Caco-2 (cell line): ENCODE measurements at regions not wholly inside any gene's neighbourhood (a gene's known extent, or its start where the extent isn't known, plus 50 kb on each side); places are given as distances from the start of the nearest gene placed in this dataset.

ENCODE experiments used
- BruUV-seq: library from RNA; stranded (reverse); fragments of 400-500 nt; replicated peaks from 2 replicates; lab custom pipeline; 2021; lab: Mats Ljungman, UMichigan
- CTCF ChIA-PET: fragments of 300-600 bp; sonication (Branson Sonifier 250); formaldehyde crosslinking; loops from one replicate; lab custom pipeline; 2022; ENCODE audit warnings: antibody characterized with exemption; lab: Charles Lee
- POLR2A ChIA-PET: fragments of 300-600 bp; sonication (Branson Sonifier 250); formaldehyde crosslinking; loops from one replicate; lab custom pipeline; 2022; ENCODE audit warnings: antibody characterized with exemption; lab: Charles Lee
- DNase-seq, 2 experiments: peaks; one replicate each; pipeline versions ENCODE4 v3.0.0 to v3.0.0-alpha.2; 2020 to 2022
- H3K27me3 ChIP-seq: replicated peaks from 2 replicates; pipeline ENCODE4 v1.6.0; 2011; ENCODE audit warnings: low read length; ENCODE audit not compliant: control insufficient read depth, insufficient read depth
- H3K36me3 ChIP-seq: 2 replicates; pipeline ENCODE4 v1.5.1; 2011; ENCODE audit warnings: low read length; ENCODE audit not compliant: control insufficient read depth, insufficient read depth
- H3K4me1 ChIP-seq: fragments of 250-450 bp; sonication (Bioruptor Pico); 2 replicates; pipeline ENCODE4 v1.5.1; 2020; ENCODE audit warnings: mild to moderate bottlenecking
- H3K4me3 ChIP-seq: 2 replicates; pipeline ENCODE4 v1.5.1; 2011; ENCODE audit warnings: low read depth, mild to moderate bottlenecking, control low read depth, low read length
- H3K9me3 ChIP-seq: fragments of 250-450 bp; sonication (Bioruptor Pico); 2 replicates; pipeline ENCODE4 v1.5.1; 2020; ENCODE audit warnings: mild to moderate bottlenecking, moderate library complexity
- H3K27ac Mint-ChIP-seq: one replicate; pipeline ENCODE4 v1.8.0; 2022; ENCODE audit warnings: mixed read lengths; ENCODE audit not compliant: unreplicated experiment
- H3K27me3 Mint-ChIP-seq: one replicate; pipeline ENCODE4 v1.8.0; 2022; ENCODE audit warnings: mixed read lengths; ENCODE audit not compliant: insufficient read depth, unreplicated experiment
- H3K36me3 Mint-ChIP-seq: one replicate; pipeline ENCODE4 v1.8.0; 2022; ENCODE audit warnings: mild to moderate bottlenecking, mixed read lengths; ENCODE audit not compliant: insufficient read depth, unreplicated experiment
- H3K4me1 Mint-ChIP-seq: one replicate; pipeline ENCODE4 v1.8.0; 2022; ENCODE audit warnings: low read depth, mixed read lengths; ENCODE audit not compliant: unreplicated experiment
- H3K4me3 Mint-ChIP-seq: one replicate; pipeline ENCODE4 v1.8.0; 2022; ENCODE audit warnings: mild to moderate bottlenecking, moderate library complexity, mixed read lengths; ENCODE audit not compliant: unreplicated experiment
- H3K9me3 Mint-ChIP-seq: one replicate; pipeline ENCODE4 v1.8.0; 2022; ENCODE audit warnings: mixed read lengths; ENCODE audit not compliant: unreplicated experiment
- intact Hi-C: fragments of 100-400 bp; cut with micrococcal nuclease; formaldehyde crosslinking; loops from one replicate; pipeline ENCODE4 v1.10.0; 2022; ENCODE audit not compliant: unreplicated experiment
- TF ChIP-seq, protein P1 (sequence below), 2 experiments: fragments of 200-600 bp in 1 of 2; IDR thresholded peaks; 1 replicate in 1 of 2; 2 replicates in 1 of 2; pipeline versions ENCODE4 v1.5.1 to v1.8.0; 2011 to 2022; ENCODE audit warnings: antibody characterized with exemption in 1 of 2, control low read depth in 1 of 2, inconsistent platforms in 1 of 2, low read depth in 1 of 2, low read length in 1 of 2, mild to moderate bottlenecking in 1 of 2, moderate library complexity in 1 of 2; ENCODE audit not compliant: insufficient read depth in 1 of 2, severe bottlenecking in 1 of 2, unreplicated experiment in 1 of 2

DNA sequence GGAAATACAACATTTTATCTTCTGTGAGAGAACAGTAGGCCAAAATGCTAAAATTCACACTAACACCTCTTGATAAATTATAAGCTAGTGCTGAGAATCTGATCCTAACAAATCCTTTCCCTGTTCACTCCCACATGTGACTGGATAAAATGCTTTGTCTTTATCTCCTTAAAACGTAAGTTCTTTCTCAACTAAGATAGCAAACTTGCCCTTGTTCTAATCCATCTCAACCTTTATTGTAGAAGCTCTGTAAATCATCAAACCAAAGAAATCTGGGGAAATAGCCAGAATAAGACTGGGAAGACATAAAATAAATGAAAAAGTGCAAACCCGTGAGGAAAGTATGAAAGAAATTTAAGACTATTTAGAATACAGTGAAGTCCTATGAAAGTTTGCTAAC lies 1058.4 kb upstream of the ACVR2A start:
- no peaks in the 10 kb centered on the region for H3K27me3 ChIP-seq
- intact Hi-C loops = no loop called here
- Mint-ChIP-seq H3K27me3 (peaks cover 6% of the 10 kb centered on the region), H3K9me3 (peaks cover 11% of the 10 kb centered on the region), H3K4me1 (no peaks in the 10 kb centered on the region), H3K36me3 (no peaks in the 10 kb centered on the region), H3K27ac (no peak overlapping the region), H3K4me3 (no peak overlapping the region)
- no peak for DNase-seq
- TF ChIP-seq, protein P1, sequence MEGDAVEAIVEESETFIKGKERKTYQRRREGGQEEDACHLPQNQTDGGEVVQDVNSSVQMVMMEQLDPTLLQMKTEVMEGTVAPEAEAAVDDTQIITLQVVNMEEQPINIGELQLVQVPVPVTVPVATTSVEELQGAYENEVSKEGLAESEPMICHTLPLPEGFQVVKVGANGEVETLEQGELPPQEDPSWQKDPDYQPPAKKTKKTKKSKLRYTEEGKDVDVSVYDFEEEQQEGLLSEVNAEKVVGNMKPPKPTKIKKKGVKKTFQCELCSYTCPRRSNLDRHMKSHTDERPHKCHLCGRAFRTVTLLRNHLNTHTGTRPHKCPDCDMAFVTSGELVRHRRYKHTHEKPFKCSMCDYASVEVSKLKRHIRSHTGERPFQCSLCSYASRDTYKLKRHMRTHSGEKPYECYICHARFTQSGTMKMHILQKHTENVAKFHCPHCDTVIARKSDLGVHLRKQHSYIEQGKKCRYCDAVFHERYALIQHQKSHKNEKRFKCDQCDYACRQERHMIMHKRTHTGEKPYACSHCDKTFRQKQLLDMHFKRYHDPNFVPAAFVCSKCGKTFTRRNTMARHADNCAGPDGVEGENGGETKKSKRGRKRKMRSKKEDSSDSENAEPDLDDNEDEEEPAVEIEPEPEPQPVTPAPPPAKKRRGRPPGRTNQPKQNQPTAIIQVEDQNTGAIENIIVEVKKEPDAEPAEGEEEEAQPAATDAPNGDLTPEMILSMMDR (IDR thresholded peaks at IDR 0.05; ENCODE audit: insufficient read depth in 1 of 2, low read depth in 1 of 2, low read length in 1 of 2, severe bottlenecking in 1 of 2, unreplicated experiment in 1 of 2) = no peak
- H3K4me1 ChIP-seq = no peaks in the 10 kb centered on the region
- BruUV-seq = no TSS peak
- H3K9me3 ChIP-seq = no peaks in the 10 kb centered on the region
- H3K36me3 ChIP-seq = no peaks in the 10 kb centered on the region
- POLR2A ChIA-PET = no interaction called here
- CTCF ChIA-PET = no interaction called here
- H3K4me3 ChIP-seq = no peak overlapping the region

DNA sequence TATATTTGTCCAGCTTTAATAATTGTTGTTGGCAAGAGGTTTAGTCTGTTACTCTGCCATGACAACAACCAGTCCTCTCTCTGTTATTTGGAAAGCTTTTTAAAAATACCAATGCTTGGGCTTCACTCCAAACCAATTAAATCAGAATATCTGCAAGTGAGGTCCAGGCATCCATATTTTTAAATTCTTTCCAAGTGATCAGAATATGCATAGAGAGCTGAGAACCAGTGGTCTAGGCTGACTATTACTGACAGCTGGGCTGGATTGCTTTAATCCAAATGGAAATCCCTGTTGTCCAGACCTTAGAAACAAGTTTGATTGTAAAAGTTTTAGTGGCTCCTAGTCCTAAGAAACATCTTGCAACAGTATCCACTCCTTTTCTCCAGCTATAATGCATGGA lies 1059.7 kb upstream of the ACVR2A start:
- Histone ChIP-seq H3K4me1 (no peaks in the 10 kb centered on the region), H3K4me3 (no peak overlapping the region), H3K9me3 (no peaks in the 10 kb centered on the region), H3K27me3 (no peaks in the 10 kb centered on the region), H3K36me3 (no peaks in the 10 kb centered on the region)
- no peaks in the 10 kb centered on the region for H3K4me1 Mint-ChIP-seq
- intact Hi-C loops = no loop called here
- TF ChIP-seq, protein P1 (IDR thresholded peaks at IDR 0.05; ENCODE audit: insufficient read depth in 1 of 2, low read depth in 1 of 2, low read length in 1 of 2, severe bottlenecking in 1 of 2, unreplicated experiment in 1 of 2) = no peak
- no TSS peak for BruUV-seq
- ChIA-PET POLR2A (no interaction called here), CTCF (no interaction called here)
- peaks cover 11% of the 10 kb centered on the region for H3K9me3 Mint-ChIP-seq
- peaks cover 6% of the 10 kb centered on the region for H3K27me3 Mint-ChIP-seq
- H3K36me3 Mint-ChIP-seq = no peaks in the 10 kb centered on the region
- no peak overlapping the region for H3K27ac Mint-ChIP-seq
- DNase-seq = no peak
- H3K4me3 Mint-ChIP-seq = no peak overlapping the region

DNA sequence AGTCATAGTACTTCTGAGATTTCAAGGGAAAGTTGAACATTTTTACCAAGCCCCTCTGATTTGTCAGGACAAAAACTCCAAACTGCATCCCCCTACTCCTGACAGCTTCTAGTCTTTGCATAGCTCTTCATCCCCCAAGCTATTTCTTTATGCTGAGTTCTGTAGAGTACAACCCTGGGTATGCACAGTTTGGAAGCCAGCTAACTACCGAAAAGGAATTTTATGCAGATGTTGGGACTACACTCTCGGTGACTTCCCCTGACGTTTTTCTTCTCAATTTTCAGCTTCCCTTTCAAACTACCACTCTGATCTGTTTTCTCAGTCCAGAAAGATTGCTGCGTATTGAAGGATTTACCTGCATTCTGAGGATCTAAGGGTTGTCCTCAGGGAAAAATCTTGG lies 1060.2 kb upstream of the ACVR2A start:
- H3K4me1 ChIP-seq = no peaks in the 10 kb centered on the region
- DNase-seq = no peak
- peaks cover 6% of the 10 kb centered on the region for H3K27me3 Mint-ChIP-seq
- H3K4me3 Mint-ChIP-seq = no peak overlapping the region
- H3K4me1 Mint-ChIP-seq = no peaks in the 10 kb centered on the region
- no peaks in the 10 kb centered on the region for H3K27me3 ChIP-seq
- H3K27ac Mint-ChIP-seq = no peak overlapping the region
- no peak overlapping the region for H3K4me3 ChIP-seq
- intact Hi-C loops = no loop called here
- TF ChIP-seq, protein P1 (IDR thresholded peaks at IDR 0.05; ENCODE audit: insufficient read depth in 1 of 2, low read depth in 1 of 2, low read length in 1 of 2, severe bottlenecking in 1 of 2, unreplicated experiment in 1 of 2) = no peak
- peaks cover 11% of the 10 kb centered on the region for H3K9me3 Mint-ChIP-seq
- H3K36me3 Mint-ChIP-seq = no peaks in the 10 kb centered on the region
- H3K36me3 ChIP-seq = no peaks in the 10 kb centered on the region
- CTCF ChIA-PET = no interaction called here
- no peaks in the 10 kb centered on the region for H3K9me3 ChIP-seq
- BruUV-seq = no TSS peak
- POLR2A ChIA-PET = no interaction called here
